ENCODE measurements at regions not wholly inside any gene's neighbourhood (a gene's known extent, or its start where the extent isn't known, plus 50 kb on each side); places are given as distances from the start of the nearest gene placed in this dataset.

GRCh38 chr5:112010475-112010874 is 253.5 kb upstream of the NREP start:
- Mint-ChIP-seq H3K4me3 (no peak overlapping the region), H3K36me3 (ENCODE audit: low read depth) (no peaks in the 10 kb centered on the region), H3K27ac (ENCODE audit: unreplicated experiment) (no peak overlapping the region), H3K27me3 (ENCODE audit: low read depth) (no peaks in the 10 kb centered on the region), H3K4me1 (peaks cover 9% of the 10 kb centered on the region), H3K9me3 (no peaks in the 10 kb centered on the region)
- DNase-seq (ENCODE audit: low read depth, low spot score): no peak
- TF ChIP-seq CTCF (conservative IDR thresholded peaks at IDR 0.05): no peak

GRCh38 chr5:112006721-112007120 is 249.7 kb upstream of the NREP start:
- no peaks in the 10 kb centered on the region for H3K27me3 Mint-ChIP-seq (ENCODE audit: low read depth)
- TF ChIP-seq CTCF (conservative IDR thresholded peaks at IDR 0.05): no peak

GRCh38 chr5:112005623-112005930 is 248.6 kb upstream of the NREP start:
- no peaks in the 10 kb centered on the region for H3K36me3 Mint-ChIP-seq (ENCODE audit: low read depth)
- no peaks in the 10 kb centered on the region for H3K4me1 Mint-ChIP-seq
- no peak for DNase-seq (ENCODE audit: low read depth, low spot score)
- TF ChIP-seq CTCF (conservative IDR thresholded peaks at IDR 0.05): no peak
- H3K27ac Mint-ChIP-seq (ENCODE audit: unreplicated experiment): no peak overlapping the region
- H3K9me3 Mint-ChIP-seq: no peaks in the 10 kb centered on the region
- H3K27me3 Mint-ChIP-seq (ENCODE audit: low read depth): no peaks in the 10 kb centered on the region
- H3K4me3 Mint-ChIP-seq: no peak overlapping the region

More at GRCh38 chr5:112006721-112007120, 249.7 kb upstream of the NREP start:
- no peaks in the 10 kb centered on the region for H3K9me3 Mint-ChIP-seq
- no peak overlapping the region for H3K4me3 Mint-ChIP-seq
- H3K4me1 Mint-ChIP-seq: peaks cover 1% of the 10 kb centered on the region
- H3K36me3 Mint-ChIP-seq (ENCODE audit: low read depth): no peaks in the 10 kb centered on the region
- H3K27ac Mint-ChIP-seq (ENCODE audit: unreplicated experiment): no peak overlapping the region
- DNase-seq (ENCODE audit: low read depth, low spot score): no peak

GRCh38 chr5:112004867-112005622 is 248.1 kb upstream of the NREP start:
- Mint-ChIP-seq H3K4me1 (no peaks in the 10 kb centered on the region), H3K27ac (ENCODE audit: unreplicated experiment) (no peak overlapping the region), H3K27me3 (ENCODE audit: low read depth) (no peaks in the 10 kb centered on the region), H3K9me3 (no peaks in the 10 kb centered on the region), H3K36me3 (ENCODE audit: low read depth) (no peaks in the 10 kb centered on the region), H3K4me3 (no peak overlapping the region)
- no peak for TF ChIP-seq CTCF (conservative IDR thresholded peaks at IDR 0.05)
- no peak for DNase-seq (ENCODE audit: low read depth, low spot score)

GRCh38 chr5:112002376-112002775 is 245.4 kb upstream of the NREP start:
- TF ChIP-seq CTCF (conservative IDR thresholded peaks at IDR 0.05): no peak
- H3K9me3 Mint-ChIP-seq: no peaks in the 10 kb centered on the region
- no peak overlapping the region for H3K27ac Mint-ChIP-seq (ENCODE audit: unreplicated experiment)
- H3K36me3 Mint-ChIP-seq (ENCODE audit: low read depth): no peaks in the 10 kb centered on the region
- no peaks in the 10 kb centered on the region for H3K4me1 Mint-ChIP-seq
- no peak overlapping the region for H3K4me3 Mint-ChIP-seq
- DNase-seq (ENCODE audit: low read depth, low spot score): no peak
- H3K27me3 Mint-ChIP-seq (ENCODE audit: low read depth): no peaks in the 10 kb centered on the region
